ENCODE measurements at regions not wholly inside any gene's neighbourhood (a gene's known extent, or its start where the extent isn't known, plus 50 kb on each side); places are given as distances from the start of the nearest gene placed in this dataset.

- TF ChIP-seq SP1 (IDR thresholded peaks at IDR 0.05; ENCODE audit: low read depth, low read length) (no peak), HDAC2 (IDR thresholded peaks at IDR 0.05; ENCODE audit: borderline replicate concordance in 1 of 2, low read depth in 2 of 2, low read length in 2 of 2) (no peak), EZH2 (IDR thresholded peaks at IDR 0.05; ENCODE audit: low read depth, low read length, severe bottlenecking) (no peak), RAD21 (IDR thresholded peaks at IDR 0.05 in 1 of 2, conservative IDR thresholded peaks at IDR 0.05 in 1 of 2; ENCODE audit: low read depth in 2 of 2, low read length in 2 of 2) (no peak), POLR2AphosphoS5 (IDR thresholded peaks at IDR 0.05; ENCODE audit: low read depth, low read length) (no peak), USF2 (IDR thresholded peaks at IDR 0.05; ENCODE audit: low read length) (no peak), POLR2A (IDR thresholded peaks at IDR 0.05; ENCODE audit: control extremely low read depth in 1 of 2, low read depth in 2 of 2, low read length in 2 of 2) (no peak), SP2 (IDR thresholded peaks at IDR 0.05; ENCODE audit: low read length) (no peak), TAF1 (IDR thresholded peaks at IDR 0.05; ENCODE audit: low read depth, low read length) (no peak)
- TF ChIP-seq, protein P1, sequence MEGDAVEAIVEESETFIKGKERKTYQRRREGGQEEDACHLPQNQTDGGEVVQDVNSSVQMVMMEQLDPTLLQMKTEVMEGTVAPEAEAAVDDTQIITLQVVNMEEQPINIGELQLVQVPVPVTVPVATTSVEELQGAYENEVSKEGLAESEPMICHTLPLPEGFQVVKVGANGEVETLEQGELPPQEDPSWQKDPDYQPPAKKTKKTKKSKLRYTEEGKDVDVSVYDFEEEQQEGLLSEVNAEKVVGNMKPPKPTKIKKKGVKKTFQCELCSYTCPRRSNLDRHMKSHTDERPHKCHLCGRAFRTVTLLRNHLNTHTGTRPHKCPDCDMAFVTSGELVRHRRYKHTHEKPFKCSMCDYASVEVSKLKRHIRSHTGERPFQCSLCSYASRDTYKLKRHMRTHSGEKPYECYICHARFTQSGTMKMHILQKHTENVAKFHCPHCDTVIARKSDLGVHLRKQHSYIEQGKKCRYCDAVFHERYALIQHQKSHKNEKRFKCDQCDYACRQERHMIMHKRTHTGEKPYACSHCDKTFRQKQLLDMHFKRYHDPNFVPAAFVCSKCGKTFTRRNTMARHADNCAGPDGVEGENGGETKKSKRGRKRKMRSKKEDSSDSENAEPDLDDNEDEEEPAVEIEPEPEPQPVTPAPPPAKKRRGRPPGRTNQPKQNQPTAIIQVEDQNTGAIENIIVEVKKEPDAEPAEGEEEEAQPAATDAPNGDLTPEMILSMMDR (IDR thresholded peaks at IDR 0.05; ENCODE audit: control extremely low read depth in 1 of 3, insufficient read depth in 1 of 3, low read depth in 1 of 3, low read length in 3 of 3) = no peak
Observed at GRCh38 chr4:61041527-61041926, 158.6 kb upstream of the ADGRL3 start.
